Activated CD8-positive, alpha-beta memory T cell treated with anti-CD3 and anti-CD28 coated beads, Interleukin-2, amount 10 ng/mL, durations not matched to agents 7 days and 5 days (primary cell): ENCODE measurements at regions not wholly inside any gene's neighbourhood (a gene's known extent, or its start where the extent isn't known, plus 50 kb on each side); places are given as distances from the start of the nearest gene placed in this dataset.
A peak's percentile ranks its signal among the peaks of the same experiment; 100 is the strongest.

ENCODE experiments used
- ATAC-seq: fragments of 150-1000 bp; cut with Tn5 transposase; one replicate; pipeline ENCODE4 v1.10.0; 2021; ENCODE audit warnings: moderate library complexity
- CTCF ChIA-PET: fragments of 350-600 bp; sonication (Branson Sonifier 250); formaldehyde crosslinking; loops from one replicate; lab custom pipeline; 2021; ENCODE audit warnings: antibody characterized with exemption; lab: Charles Lee
- DNase-seq: peaks from one replicate; pipeline ENCODE4 v3.0.0-alpha.2; 2020
- H3K27ac Mint-ChIP-seq: one replicate; pipeline ENCODE4 v1.8.0; 2021; ENCODE audit warnings: mild to moderate bottlenecking, mixed read lengths
- H3K27me3 Mint-ChIP-seq: one replicate; pipeline ENCODE4 v1.8.0; 2021; ENCODE audit warnings: mixed read lengths
- H3K36me3 Mint-ChIP-seq: one replicate; pipeline ENCODE4 v1.8.0; 2021; ENCODE audit warnings: mild to moderate bottlenecking, mixed read lengths
- H3K4me1 Mint-ChIP-seq: one replicate; pipeline ENCODE4 v1.8.0; 2021; ENCODE audit warnings: mixed read lengths
- H3K4me3 Mint-ChIP-seq: one replicate; pipeline ENCODE4 v1.8.0; 2021; ENCODE audit warnings: mild to moderate bottlenecking, moderate library complexity, mixed read lengths
- H3K9me3 Mint-ChIP-seq: one replicate; pipeline ENCODE4 v1.8.0; 2022; ENCODE audit warnings: low read depth, mixed read lengths

GRCh38 chr5:2255915-2256690 is 373.4 kb upstream of the IRX4 start:
- no peak for ATAC-seq
- H3K27me3 Mint-ChIP-seq, result no peaks in the 10 kb centered on the region
- H3K9me3 Mint-ChIP-seq, result no peaks in the 10 kb centered on the region
- DNase-seq, result no peak
- CTCF ChIA-PET, result no interaction called here
- no peak overlapping the region for H3K4me3 Mint-ChIP-seq
- no peaks in the 10 kb centered on the region for H3K4me1 Mint-ChIP-seq
- H3K36me3 Mint-ChIP-seq, result no peaks in the 10 kb centered on the region
- no peak overlapping the region for H3K27ac Mint-ChIP-seq

GRCh38 chr5:2254880-2255750 is 372.4 kb upstream of the IRX4 start:
- CTCF ChIA-PET, result no interaction called here
- ATAC-seq, result no peak
- H3K36me3 Mint-ChIP-seq, result no peaks in the 10 kb centered on the region
- DNase-seq, result no peak
- no peaks in the 10 kb centered on the region for H3K9me3 Mint-ChIP-seq
- H3K27me3 Mint-ChIP-seq, result no peaks in the 10 kb centered on the region
- no peak overlapping the region for H3K4me3 Mint-ChIP-seq
- H3K4me1 Mint-ChIP-seq, result no peaks in the 10 kb centered on the region
- H3K27ac Mint-ChIP-seq, result no peak overlapping the region

- Mint-ChIP-seq H3K4me1 (no peaks in the 10 kb centered on the region), H3K27me3 (no peaks in the 10 kb centered on the region), H3K27ac (no peak overlapping the region), H3K9me3 (no peaks in the 10 kb centered on the region), H3K36me3 (no peaks in the 10 kb centered on the region), H3K4me3 (no peak overlapping the region)
- ATAC-seq (no peak), DNase-seq (no peak)
- CTCF ChIA-PET, result no interaction called here
These were observed 371.7 kb upstream of the IRX4 start for GRCh38 chr5:2254406-2254805.

GRCh38 chr5:2253040-2253975 is 370.6 kb upstream of the IRX4 start:
- H3K27me3 Mint-ChIP-seq, result no peaks in the 10 kb centered on the region

GRCh38 chr5:2251751-2252150 is 369.0 kb upstream of the IRX4 start:
- no peaks in the 10 kb centered on the region for H3K4me1 Mint-ChIP-seq
- H3K27me3 Mint-ChIP-seq, result no peaks in the 10 kb centered on the region
- H3K27ac Mint-ChIP-seq, result no peak overlapping the region
- no peaks in the 10 kb centered on the region for H3K9me3 Mint-ChIP-seq
- DNase-seq (no peak), ATAC-seq (no peak)
- no peak overlapping the region for H3K4me3 Mint-ChIP-seq
- no peaks in the 10 kb centered on the region for H3K36me3 Mint-ChIP-seq
- CTCF ChIA-PET, result no interaction called here

More at GRCh38 chr5:2253040-2253975, 370.6 kb upstream of the IRX4 start:
- no peak for ATAC-seq
- no peaks in the 10 kb centered on the region for H3K9me3 Mint-ChIP-seq
- H3K36me3 Mint-ChIP-seq, result no peaks in the 10 kb centered on the region
- H3K4me1 Mint-ChIP-seq, result no peaks in the 10 kb centered on the region
- no peak for DNase-seq
- no peak overlapping the region for H3K27ac Mint-ChIP-seq
- CTCF ChIA-PET, result no interaction called here
- H3K4me3 Mint-ChIP-seq, result no peak overlapping the region

- ATAC-seq (no peak), DNase-seq (no peak)
- Mint-ChIP-seq H3K27me3 (no peaks in the 10 kb centered on the region), H3K9me3 (no peaks in the 10 kb centered on the region), H3K4me1 (no peaks in the 10 kb centered on the region), H3K4me3 (no peak overlapping the region), H3K36me3 (no peaks in the 10 kb centered on the region), H3K27ac (no peak overlapping the region)
- CTCF ChIA-PET, result no interaction called here
These were observed 368.6 kb upstream of the IRX4 start for GRCh38 chr5:2251298-2251697.

GRCh38 chr5:2250365-2250950 is 367.7 kb upstream of the IRX4 start:
- DNase-seq, result no peak
- no peaks in the 10 kb centered on the region for H3K27me3 Mint-ChIP-seq
- H3K4me3 Mint-ChIP-seq, result no peak overlapping the region
- no peak for ATAC-seq
- CTCF ChIA-PET, result no interaction called here
- no peaks in the 10 kb centered on the region for H3K4me1 Mint-ChIP-seq
- no peaks in the 10 kb centered on the region for H3K36me3 Mint-ChIP-seq
- no peak overlapping the region for H3K27ac Mint-ChIP-seq
- H3K9me3 Mint-ChIP-seq, result no peaks in the 10 kb centered on the region

GRCh38 chr5:2249442-2249841 is 366.7 kb upstream of the IRX4 start:
- Mint-ChIP-seq H3K4me3 (no peak overlapping the region), H3K36me3 (no peaks in the 10 kb centered on the region), H3K27ac (no peak overlapping the region)

GRCh38 chr5:2249026-2249425 is 366.3 kb upstream of the IRX4 start:
- Mint-ChIP-seq H3K4me3 (no peak overlapping the region), H3K36me3 (no peaks in the 10 kb centered on the region), H3K9me3 (no peaks in the 10 kb centered on the region), H3K4me1 (no peaks in the 10 kb centered on the region), H3K27me3 (no peaks in the 10 kb centered on the region), H3K27ac (no peak overlapping the region)
- CTCF ChIA-PET, result no interaction called here
- no peak for ATAC-seq
- no peak for DNase-seq

More at GRCh38 chr5:2249442-2249841, 366.7 kb upstream of the IRX4 start:
- Mint-ChIP-seq H3K4me1 (no peaks in the 10 kb centered on the region), H3K9me3 (no peaks in the 10 kb centered on the region), H3K27me3 (no peaks in the 10 kb centered on the region)
- no peak for DNase-seq
- CTCF ChIA-PET, result no interaction called here
- ATAC-seq, result no peak

- no peak overlapping the region for H3K4me3 Mint-ChIP-seq
- H3K36me3 Mint-ChIP-seq, result no peaks in the 10 kb centered on the region
- no peaks in the 10 kb centered on the region for H3K27me3 Mint-ChIP-seq
- DNase-seq, result no peak
- peaks cover 3% of the 10 kb centered on the region for H3K9me3 Mint-ChIP-seq
- no peaks in the 10 kb centered on the region for H3K4me1 Mint-ChIP-seq
- CTCF ChIA-PET, result no interaction called here
- no peak overlapping the region for H3K27ac Mint-ChIP-seq
- no peak for ATAC-seq
These were observed 359.8 kb upstream of the IRX4 start for GRCh38 chr5:2242539-2242938.

GRCh38 chr5:2241842-2242241 is 359.1 kb upstream of the IRX4 start:
- no peaks in the 10 kb centered on the region for H3K4me1 Mint-ChIP-seq
- no peak overlapping the region for H3K4me3 Mint-ChIP-seq
- no peak for ATAC-seq
- no peaks in the 10 kb centered on the region for H3K36me3 Mint-ChIP-seq
- H3K27ac Mint-ChIP-seq, result no peak overlapping the region
- peaks cover 3% of the 10 kb centered on the region for H3K9me3 Mint-ChIP-seq
- no peak for DNase-seq
- H3K27me3 Mint-ChIP-seq, result no peaks in the 10 kb centered on the region
- CTCF ChIA-PET, result no interaction called here

- ATAC-seq, result no peak
These were observed 357.6 kb upstream of the IRX4 start for GRCh38 chr5:2240118-2240904.

More at GRCh38 chr5:2240118-2240904, 357.6 kb upstream of the IRX4 start:
- Mint-ChIP-seq H3K36me3 (no peaks in the 10 kb centered on the region), H3K9me3 (peaks cover 7% of the 10 kb centered on the region), H3K4me3 (no peak overlapping the region), H3K27me3 (no peaks in the 10 kb centered on the region), H3K27ac (no peak overlapping the region), H3K4me1 (no peaks in the 10 kb centered on the region)
- peak; percentile 19 for DNase-seq
- CTCF ChIA-PET, result no interaction called here
